Inflammatory macrophage treated with lipopolysaccharide for 1 hour (primary cell): ENCODE measurements at regions not wholly inside any gene's neighbourhood (a gene's known extent, or its start where the extent isn't known, plus 50 kb on each side); places are given as distances from the start of the nearest gene placed in this dataset.
A peak's percentile ranks its signal among the peaks of the same experiment; 100 is the strongest.
"Not testable (repeated sequence)": the region's sequence is repeated elsewhere in the genome, so short reads cannot be mapped to it uniquely, and the experiment has no call there.

ENCODE experiments used
- DNase-seq, 2 donors: peaks; one replicate each; pipeline ENCODE4 v3.0.0-alpha.2; 2020 to 2022

DNA sequence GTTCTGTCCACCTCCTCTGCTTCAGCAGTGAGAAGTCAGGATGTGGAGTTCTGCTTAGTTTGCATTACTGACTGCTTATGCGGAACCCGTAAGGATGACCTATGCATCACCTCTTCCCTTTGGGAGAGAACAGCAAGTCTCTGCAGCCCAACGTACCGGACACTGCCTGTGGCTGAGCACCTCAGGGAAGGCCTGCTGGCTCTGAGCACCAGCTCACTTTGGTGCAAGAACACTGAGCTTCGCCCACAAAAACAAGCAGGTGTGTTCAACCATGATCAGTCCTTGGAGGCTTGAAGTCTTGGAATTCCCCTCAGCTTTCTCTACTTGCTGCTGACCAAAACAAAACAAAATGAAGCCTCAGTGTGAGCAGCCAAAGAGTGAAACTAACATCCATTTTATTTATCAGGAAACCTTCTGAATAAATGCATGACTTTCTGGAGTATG, 52.7 kb upstream of the NCK2 start:
- no peak for DNase-seq

DNA sequence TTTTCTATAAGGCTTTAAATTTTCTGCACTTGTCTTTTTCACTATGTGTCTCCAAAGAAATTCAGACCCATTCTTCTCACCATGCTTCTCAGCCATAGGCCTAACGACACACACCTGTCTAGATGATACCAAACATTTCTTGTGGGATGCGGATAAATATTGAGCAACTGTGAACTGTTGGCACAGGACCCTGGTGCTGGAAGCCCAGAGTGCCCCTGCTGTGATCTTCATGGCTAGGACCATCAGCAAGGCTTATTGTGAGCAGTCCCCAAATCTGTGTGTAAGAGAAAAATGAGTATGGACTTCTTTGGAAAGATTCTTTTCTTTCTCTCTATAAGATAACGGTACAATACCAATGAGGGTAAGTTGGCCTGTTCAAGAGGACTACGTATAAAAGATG, 54.1 kb upstream of the NCK2 start:
- no peak for DNase-seq

DNA sequence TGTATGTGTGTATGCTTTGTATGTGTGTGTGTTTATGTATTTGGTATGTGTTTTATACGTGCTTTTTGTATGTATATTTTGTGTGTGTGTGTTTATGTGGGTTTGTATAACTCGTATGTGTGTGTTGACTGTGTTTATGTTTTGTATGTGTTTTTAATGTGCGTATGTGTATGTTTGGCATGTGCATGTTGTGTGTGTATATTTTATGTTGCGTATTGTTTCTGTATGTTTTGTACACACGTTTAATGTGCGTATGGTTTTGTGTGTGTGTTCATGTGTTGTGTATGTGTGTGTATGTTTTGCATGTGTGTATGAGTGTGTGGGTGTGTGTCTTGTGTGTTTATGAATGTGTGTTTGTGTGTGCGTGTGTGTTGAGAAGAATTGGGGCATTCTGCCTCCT, 55.2 kb upstream of the NCK2 start:
- no peak for DNase-seq

DNA sequence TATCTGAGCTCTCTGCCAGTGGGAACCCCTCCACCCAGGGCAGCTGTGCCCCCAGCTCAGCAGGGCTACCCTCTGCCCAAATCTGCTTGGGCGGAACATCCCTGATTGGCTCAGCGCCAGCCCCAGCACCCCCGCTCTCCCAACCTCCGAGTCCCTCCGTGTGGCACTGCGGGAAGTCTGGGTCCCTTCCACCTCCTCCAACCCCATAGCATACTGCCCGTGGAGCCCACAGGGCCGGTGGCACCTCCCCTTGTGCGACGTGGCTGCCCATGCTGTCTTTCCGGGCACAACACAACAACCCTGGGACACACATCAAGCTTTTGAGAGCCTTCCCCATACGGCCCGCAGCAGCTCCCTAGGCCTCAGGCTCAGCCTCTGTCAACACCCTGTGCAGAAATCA, 55.8 kb upstream of the NCK2 start:
- no peak for DNase-seq

DNA sequence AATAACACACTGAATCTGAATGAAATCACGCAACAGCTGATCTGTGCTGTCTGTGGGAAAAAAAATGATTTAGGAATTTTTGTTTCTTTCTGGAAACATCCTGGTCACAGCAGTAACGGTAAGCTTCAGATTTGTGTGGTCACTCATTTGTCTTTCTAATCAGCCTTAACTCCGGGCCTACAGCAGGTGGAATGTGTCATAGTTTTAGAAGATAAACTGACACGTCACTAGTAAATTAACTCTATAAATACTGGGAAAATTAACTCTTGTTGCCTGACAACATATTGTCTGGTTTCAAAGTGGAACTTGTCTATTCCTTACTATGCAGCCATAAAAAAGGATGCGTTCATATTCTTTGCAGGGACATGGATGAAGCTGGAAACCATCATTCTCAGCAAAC, 58.1 kb upstream of the NCK2 start:
- no peak for DNase-seq

DNA sequence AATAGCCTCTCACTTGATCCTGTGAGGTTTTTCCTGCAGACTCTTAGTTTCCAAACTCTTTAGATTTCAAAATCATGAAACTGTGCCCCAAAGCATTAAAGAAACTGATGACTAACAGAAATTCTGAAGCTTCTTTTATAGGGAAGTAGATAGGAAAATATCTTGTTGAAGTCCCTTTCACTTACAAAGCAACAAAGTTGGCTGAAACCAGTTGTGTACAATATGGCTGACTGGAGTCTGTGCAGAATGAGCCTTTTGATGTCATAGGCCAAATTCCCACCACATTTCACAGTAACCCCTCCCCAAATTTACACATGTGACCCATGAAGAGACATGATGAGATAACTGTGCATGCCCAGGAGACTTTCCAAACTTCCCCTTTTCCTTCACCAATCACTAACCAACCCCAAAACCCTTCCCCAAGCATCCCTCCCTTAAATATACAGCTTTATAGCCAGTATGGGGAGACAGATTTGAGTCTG, 61.7 kb upstream of the NCK2 start:
- DNase-seq: peak; percentile 45 to 70

DNA sequence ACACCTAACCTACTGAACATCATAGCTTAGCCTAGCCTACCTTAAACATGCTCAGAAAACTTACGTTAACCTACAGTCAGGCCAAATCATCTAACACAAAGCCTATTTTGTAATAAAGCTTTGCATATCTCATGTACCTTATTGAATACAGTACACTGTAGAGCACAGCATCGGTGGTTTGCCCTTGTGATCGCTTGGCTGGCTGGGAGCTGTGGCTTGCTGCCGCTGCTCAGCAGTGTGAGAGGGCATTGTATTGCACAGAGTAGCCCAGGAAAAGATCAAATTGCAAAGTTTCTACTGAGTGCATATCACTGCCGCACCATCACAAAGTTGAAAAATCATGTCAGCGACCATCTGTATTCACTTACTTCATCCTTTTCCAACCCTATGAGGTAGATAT, 62.3 kb upstream of the NCK2 start:
- no peak for DNase-seq

DNA sequence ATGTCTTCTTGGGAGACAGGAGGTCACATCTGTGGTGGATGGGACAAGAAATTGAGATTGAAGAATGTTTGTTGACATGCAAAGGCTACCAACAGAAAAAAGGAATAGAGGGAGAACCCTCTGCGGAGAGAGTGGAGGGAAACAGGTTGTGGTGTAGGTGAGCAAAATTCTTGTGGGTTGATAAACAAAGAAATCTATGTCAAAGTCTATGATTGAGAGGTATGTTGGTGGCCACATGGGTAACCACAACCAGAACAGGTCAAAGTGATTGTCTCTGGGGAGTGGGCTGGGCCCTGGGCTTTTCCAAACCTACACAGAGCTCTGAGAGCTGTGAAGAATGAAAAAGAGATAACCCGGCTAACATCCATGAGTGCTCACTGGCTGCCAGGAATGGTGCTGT, 62.8 kb upstream of the NCK2 start:
- DNase-seq: no peak

DNA sequence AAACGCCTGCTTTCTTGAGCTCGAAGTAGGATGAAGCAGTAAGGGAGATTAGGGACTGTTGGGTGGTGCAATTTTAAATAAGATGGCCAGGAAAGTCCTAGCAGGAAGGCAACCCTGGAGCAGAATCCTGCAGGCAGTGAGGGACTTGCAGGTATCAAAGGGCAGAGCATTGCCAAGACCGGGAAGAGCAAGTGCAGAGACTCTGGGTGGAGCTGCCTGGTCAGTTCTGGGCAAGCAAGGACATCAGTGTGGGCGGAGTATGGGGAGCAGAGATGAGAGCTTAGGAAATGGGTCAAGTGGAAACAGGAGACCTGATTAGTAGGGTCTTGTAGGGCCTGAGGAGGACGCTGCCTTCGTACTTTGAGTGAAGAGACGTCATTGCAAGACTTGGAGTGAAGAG, 64.4 kb upstream of the NCK2 start:
- no peak for DNase-seq

DNA sequence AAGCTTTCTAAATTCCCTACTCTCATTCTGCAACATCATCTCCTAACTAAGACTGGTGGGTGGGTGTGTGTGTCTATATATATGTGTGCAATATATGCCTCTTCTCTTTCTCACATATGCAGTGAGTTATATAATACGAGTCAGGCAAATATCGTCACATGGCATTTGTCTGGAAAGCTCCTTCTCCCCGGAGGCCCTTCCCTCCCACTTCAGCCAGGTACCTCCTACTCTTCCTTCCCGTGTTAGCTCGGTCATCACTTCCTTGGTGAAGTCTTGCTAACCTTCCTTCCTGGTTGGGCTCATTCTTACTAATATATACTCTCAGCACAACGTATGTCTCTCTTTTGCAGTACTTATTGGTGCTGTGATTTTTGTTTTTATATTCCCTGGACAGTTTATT, 66.4 kb upstream of the NCK2 start:
- peak in 1 of 2 donors; percentile 23 for DNase-seq

DNA sequence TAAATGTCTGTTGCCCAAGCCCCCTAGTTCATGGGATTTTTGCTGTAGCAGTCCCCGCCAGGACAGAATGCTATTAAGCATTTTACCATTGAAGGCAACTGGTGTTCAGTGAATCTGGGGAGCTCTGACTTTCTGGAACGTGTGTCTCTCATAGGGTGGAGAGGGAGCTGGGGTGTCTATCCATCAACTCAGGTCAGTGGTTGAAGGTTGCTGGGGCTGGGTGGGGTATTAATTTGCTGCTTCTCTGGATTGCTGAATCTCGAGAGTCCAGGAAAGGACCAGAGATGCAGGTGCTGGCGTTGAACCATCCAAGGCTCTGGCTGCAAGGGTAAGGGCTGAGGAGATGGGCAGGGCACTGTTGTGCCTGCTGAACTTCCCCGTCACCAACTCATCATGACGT, 66.8 kb upstream of the NCK2 start:
- no peak for DNase-seq

DNA sequence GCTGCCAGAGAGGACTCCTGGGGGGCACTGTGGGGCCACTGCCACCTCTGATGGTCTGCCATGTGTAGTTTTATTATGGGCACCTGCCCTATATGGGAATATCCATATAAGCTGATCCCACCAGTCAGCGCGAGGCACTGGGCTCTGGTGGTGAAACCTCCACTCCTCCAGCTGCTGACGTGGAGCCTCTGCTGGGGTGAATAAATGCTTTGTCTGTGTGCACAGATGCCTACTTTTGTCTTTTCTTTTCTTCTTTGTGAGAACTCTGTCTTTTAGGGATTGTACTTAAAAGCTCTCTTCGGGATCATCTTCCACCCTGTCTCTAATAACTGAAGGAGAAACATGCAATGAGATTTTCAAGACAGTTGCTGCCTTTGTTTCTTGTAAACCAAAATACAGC, 68.9 kb upstream of the NCK2 start:
- no peak for DNase-seq

DNA sequence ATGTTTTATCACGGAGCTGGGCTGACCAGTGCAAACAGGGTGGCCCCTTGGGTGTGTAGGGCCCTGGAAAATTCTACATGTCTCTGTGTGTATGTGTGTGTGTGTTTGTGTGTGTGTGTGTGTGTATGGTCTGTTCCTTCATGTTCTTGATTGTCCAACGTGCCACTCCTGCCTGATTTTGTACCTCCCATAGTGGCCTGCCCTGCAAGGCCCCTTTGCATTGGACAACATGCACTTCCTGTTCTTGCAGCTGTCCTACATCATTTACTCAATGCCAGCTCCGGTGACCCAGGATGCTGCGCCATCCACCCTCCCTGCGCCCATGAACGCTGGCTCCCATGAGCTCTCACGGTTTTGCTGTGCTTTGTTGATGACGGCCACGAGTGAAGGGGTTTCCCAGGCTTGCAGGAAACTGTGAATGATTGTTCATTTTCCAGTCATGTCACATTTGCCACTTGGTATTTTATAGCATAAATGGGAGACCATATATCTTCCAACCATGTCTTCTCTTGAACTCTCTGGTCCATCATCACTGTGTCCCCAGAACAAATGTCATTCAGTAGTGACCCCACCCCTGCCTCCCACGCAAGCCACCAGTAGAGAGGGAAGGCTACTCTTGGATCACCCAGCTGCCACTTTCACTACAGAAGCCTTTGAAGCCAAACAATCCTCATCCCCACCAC, 69.7 kb upstream of the NCK2 start:
- DNase-seq: no peak

DNA sequence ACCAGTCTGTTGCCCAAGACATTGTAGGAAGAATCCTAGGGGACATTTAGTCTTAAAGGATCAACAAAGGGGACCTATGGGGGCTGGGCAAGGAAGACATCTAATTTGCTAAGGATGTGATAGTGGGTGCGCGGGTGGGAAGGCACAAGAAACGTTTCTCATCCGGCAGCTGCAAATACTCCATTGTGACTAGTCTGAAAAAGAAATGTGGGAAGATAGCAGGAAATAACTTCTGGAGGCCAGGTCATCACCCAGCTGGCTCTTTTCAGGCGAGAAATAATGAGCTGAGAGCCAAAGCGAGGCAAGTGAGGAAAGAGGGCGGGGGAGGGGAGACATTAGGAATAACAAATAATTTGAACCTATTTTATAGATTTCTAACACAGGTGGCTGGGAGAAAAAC, 70.3 kb upstream of the NCK2 start:
- no peak for DNase-seq

DNA sequence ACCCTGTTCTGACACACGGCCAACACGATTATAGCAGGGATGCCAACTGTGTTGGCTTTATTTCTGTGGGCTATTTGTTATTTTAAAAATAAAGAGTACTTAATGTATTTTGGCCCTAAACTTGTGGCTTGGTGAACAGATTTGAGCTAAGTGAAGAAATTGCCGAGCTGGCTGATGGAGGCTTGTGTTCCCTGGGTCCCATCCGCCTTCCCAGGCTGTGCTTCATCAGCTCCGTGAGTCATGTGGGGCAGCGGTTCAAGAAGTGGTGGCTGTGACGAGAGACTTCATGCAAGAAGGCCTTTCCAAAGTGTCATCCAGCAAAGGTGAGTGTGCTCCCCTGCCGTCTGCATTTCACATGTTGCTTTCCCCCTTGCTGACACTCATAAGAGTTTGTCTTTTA, 73.6 kb upstream of the NCK2 start:
- DNase-seq: no peak

DNA sequence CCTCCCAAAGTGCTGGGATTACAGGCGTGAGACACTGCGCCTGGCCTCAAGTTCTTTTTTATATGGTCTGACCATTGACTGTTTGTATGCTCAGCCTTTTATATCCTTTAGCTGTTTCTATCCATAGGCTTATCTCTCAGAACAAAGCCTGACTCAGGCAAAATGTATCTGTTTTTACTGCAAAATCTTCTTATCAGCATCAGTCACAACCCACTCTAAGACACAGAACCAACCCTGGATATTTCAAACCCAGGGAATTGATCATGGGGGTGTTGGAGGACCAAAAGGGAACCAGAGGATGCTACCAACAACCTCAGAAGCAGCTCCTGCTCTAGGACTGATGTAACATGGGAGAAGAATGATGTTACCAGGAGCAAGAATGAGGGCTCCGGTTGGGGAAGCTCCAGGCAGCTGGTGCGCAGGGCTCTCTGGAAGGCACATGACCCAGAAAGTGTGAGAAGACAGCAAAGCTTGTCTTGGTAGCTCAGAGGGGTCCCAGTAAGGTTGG, 75.3 kb upstream of the NCK2 start:
- no peak for DNase-seq

DNA sequence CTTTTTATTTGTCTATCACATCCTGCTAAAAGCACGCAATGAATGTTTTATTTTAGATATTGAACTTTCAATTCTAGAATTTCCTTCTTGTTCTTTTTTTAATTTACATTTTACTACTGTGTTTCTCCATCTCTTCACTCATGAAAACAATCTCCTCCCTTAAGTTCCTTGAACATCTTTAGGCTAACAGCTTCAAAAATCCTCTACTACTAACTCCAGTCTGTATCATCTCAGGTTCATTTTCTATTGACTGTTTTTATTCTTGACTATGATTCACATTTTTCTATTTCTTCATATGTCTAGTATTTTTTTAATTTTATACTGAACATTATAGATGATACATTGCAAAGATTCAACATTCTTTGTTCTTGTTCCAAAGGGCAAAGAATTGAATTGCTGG, 79.2 kb upstream of the NCK2 start:
- DNase-seq: no peak

DNA sequence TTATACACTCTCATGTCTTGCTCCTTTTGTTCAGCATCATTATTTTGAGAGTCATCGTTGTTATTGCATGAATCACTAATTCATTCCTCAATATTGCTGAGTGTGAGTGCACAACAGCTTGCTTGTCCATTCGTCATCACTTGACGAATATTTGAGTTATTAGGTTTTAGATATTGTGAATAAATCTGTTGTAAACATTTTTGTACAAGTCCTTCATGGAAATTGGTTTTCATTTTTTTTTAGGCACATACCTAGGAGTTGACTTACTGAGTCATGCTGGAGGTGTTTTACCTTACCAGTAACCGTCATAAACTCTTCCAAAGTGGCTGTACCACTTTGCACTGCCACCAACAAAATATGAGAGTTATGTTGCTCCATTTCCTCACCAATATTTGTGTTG, 84.2 kb upstream of the NCK2 start:
- DNase-seq: no peak

DNA sequence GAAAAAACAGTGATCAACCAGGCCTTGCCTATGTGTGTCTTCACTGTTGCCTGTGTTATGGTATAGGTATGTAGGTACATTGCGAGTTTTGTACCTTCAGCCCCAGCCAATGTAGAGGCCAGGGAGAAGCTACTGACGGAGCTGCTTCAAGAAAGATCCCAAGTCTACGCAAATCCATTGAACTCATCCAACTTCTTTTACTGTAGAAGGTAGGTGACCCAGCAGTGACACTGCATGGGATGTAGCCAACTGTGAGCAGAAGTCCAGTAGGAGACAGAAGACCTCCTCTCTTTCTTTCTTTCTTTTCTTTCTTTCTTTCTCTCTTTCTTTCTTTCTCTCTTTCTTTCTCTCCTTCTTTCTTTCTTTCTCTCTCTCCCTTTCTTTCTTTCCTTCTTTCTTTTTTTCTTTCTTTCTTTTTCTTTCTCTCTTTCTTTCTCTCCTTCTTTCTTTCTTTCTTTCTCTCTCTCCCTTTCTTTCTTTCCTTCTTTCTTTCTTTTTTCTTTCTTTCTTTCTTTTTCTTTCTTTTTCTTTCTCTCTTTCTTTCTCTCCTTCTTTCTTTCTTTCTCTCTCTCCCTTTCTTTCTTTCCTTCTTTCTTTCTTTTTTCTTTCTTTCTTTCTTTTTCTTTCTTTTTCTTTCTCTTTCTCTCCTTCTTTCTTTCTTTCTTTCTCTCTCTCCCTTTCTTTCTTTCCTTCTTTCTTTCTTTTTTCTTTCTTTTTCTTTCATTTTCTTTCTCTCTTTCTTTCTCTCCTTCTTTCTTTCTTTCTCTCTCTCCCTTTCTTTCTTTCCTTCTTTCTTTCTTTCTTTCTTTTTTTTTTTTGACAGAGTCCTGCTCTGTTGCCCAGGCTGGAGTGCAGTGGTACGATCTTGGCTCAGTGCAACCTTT, 88.7 kb upstream of the NCK2 start:
- not testable (repeated sequence) for DNase-seq

DNA sequence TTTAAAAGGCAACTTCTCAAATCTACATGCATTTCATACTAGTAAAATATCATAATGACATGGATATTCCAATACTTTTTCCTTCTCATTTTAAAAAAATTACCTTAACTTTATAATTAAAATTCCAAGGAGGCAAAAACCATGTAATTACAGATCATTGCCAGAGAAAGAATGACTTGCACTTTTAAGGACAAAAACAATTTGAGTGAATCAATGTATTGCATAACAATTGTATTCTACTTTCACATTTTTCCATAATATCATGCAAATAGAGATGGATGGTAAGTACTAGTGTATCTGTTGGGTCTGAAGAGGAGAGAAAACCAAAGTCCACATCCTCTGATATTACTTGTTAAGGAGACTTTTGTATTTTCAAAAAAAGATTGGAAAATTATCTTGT, 89.5 kb upstream of the NCK2 start:
- DNase-seq: no peak

DNA sequence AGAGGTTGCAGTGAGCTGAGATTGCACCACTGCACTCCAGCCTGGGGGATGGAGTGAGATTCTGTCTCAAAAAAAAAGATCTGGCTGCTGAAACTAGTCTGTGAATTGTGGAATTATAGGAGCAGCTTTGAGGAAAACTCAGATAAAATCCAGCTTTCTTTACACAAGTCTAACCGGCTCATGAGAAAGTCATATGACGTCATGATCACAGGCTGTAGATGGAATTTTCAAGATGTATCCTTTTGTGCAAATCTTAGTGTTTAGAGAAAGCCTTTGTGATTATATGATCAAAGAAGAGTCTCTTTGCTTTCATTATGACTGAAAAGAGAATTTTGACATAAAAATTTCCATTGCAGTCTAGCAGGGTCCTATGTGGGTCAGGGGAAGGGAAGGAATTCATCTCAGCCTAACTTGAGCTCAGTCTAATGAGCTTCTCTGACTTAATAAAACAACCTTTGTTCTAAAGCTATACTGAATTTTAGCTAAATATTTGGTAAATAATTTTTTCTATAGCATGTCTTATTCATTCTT, 90.2 kb upstream of the NCK2 start:
- DNase-seq: no peak

DNA sequence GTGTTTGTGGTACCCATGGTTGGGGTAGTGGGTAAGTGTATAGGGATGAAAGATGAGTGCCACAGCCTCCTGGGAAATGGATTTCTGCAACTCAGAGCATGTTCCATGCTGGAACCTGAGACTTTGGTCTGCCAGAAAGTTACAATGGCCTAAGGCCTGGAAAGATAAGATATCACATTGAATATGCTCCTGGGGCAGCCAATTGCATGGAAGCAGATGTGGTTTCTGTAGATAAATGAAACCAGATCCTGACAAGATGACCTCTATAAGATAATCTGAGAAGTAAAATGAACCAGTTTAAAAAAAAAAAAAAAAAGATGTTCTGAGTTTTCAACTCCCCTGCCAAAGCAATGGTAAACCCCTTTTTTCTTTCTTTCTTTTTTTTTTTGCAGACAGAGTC, 91.4 kb upstream of the NCK2 start:
- DNase-seq: no peak

DNA sequence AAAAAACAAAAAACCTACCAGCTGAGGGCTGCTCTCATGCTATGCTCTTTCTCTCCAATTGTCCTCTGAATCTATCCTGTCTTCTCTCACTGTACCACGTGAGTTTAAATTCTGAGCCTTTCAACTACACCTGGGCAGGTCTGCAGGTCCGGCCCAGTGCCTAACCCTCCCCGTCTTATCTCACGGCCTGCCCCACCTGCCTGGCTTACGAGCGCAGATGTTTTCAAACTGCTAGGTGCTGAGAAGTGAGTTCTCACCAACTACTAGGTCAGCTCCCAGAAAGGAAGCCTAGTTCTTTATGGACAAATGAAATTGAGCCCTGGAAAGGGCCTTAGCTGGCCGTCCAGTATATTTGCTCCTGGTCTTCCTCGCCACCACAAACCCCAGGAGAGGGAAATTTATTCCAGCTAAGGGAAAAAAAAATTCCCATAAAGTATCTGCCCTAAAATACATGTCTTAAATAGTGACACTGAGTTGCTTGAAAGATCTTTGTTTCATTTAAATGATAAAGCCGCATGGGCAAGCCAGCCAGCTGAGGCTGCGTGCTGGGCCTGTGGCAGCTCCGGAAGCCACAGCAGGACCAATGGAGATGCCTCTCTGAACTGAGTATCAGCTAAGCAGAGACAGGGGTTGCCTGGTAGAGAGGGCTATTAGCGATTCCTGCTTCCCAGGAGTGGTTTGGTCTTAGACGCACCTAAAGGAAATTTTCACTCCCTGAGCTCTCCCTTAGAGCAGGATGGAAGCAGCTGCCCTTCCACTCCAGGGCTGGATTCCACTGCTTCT, 92.5 kb upstream of the NCK2 start:
- DNase-seq: no peak
